OCI-LY1 (cell line): ENCODE measurements at regions not wholly inside any gene's neighbourhood (a gene's known extent, or its start where the extent isn't known, plus 50 kb on each side); places are given as distances from the start of the nearest gene placed in this dataset.

ENCODE experiments used
- EZH2 ChIP-seq: fragments of 200-600 bp; sonication (generic), shearing (Covaris generic); IDR thresholded peaks from 2 replicates; pipeline ENCODE4 v1.8.0; 2017; ENCODE audit warnings: borderline replicate concordance, mixed run types, mild to moderate bottlenecking, antibody characterized with exemption, low read length, moderate library complexity, mixed read lengths
- TF ChIP-seq, protein P1 (sequence below): fragments of 200-600 bp; sonication (generic), shearing (Covaris generic); IDR thresholded peaks from 2 replicates; pipeline ENCODE4 v1.5.1; 2017; ENCODE audit warnings: mild to moderate bottlenecking, antibody characterized with exemption, low read length, moderate library complexity, mixed read lengths

GRCh38 chr1:64410217-64410616, 59.7 kb upstream of the CACHD1 start:
- TF ChIP-seq, protein P1, sequence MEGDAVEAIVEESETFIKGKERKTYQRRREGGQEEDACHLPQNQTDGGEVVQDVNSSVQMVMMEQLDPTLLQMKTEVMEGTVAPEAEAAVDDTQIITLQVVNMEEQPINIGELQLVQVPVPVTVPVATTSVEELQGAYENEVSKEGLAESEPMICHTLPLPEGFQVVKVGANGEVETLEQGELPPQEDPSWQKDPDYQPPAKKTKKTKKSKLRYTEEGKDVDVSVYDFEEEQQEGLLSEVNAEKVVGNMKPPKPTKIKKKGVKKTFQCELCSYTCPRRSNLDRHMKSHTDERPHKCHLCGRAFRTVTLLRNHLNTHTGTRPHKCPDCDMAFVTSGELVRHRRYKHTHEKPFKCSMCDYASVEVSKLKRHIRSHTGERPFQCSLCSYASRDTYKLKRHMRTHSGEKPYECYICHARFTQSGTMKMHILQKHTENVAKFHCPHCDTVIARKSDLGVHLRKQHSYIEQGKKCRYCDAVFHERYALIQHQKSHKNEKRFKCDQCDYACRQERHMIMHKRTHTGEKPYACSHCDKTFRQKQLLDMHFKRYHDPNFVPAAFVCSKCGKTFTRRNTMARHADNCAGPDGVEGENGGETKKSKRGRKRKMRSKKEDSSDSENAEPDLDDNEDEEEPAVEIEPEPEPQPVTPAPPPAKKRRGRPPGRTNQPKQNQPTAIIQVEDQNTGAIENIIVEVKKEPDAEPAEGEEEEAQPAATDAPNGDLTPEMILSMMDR: no peak
- TF ChIP-seq EZH2: no peak
